Upper lobe of left lung (tissue), 6 donors: ENCODE measurements at regions not wholly inside any gene's neighbourhood (a gene's known extent, or its start where the extent isn't known, plus 50 kb on each side); places are given as distances from the start of the nearest gene placed in this dataset.

Source experiments
- ATAC-seq, 2 donors: fragments of 200-7000 bp; cut with Tn5 transposase; one replicate each; pipeline ENCODE4 v1.9.1; 2022; ENCODE audit warnings: mild to moderate bottlenecking in 2 of 2, moderate library complexity in 2 of 2; ENCODE audit not compliant: low FRiP score in 2 of 2
- DNase-seq, 2 donors: peaks; one replicate each; pipeline ENCODE4 v3.0.0-alpha.2; 2019 to 2020
- H3K27ac ChIP-seq, 4 donors: fragments of 200-600 bp; sonication (generic); one replicate each; pipeline ENCODE4 v1.5.1; 2016 to 2019
- H3K27me3 ChIP-seq, 4 donors: fragments of 200-600 bp; sonication (generic); one replicate each; pipeline ENCODE4 v1.5.1; 2017 to 2019
- H3K36me3 ChIP-seq, 4 donors: fragments of 200-600 bp; sonication (generic); one replicate each; pipeline ENCODE4 v1.5.1; 2016 to 2019
- H3K4me1 ChIP-seq, 4 donors: fragments of 200-600 bp; sonication (generic); one replicate each; pipeline ENCODE4 v1.5.1; 2018 to 2019
- H3K4me3 ChIP-seq, 4 donors: fragments of 200-600 bp; sonication (generic); one replicate each; pipeline ENCODE4 v1.5.1; 2017 to 2019; ENCODE audit warnings: mild to moderate bottlenecking in 2 of 4, moderate library complexity in 1 of 4
- H3K9me3 ChIP-seq, 4 donors: fragments of 200-600 bp; sonication (generic); one replicate each; pipeline ENCODE4 v1.5.1; 2018 to 2019
- EP300 ChIP-seq, 4 donors: sonication (generic); formaldehyde crosslinking; IDR thresholded peaks; one replicate each; pipeline ENCODE4 v1.5.1; 2017; ENCODE audit warnings: antibody characterized with exemption in 4 of 4, control low read depth in 2 of 4
- POLR2A ChIP-seq, 4 donors: fragments of 450-650 bp; IDR thresholded peaks; one replicate each; pipeline ENCODE4 v1.5.1; 2016 to 2017; ENCODE audit warnings: antibody characterized with exemption in 4 of 4, mild to moderate bottlenecking in 2 of 4
- POLR2AphosphoS5 ChIP-seq, 2 donors: sonication (generic); formaldehyde crosslinking; IDR thresholded peaks; one replicate each; pipeline ENCODE4 v1.5.1; 2017; ENCODE audit warnings: antibody characterized with exemption in 2 of 2
- WGBS, 2 donors: methylation state at CpG; one replicate each; pipeline ENCODE4 v1.1.5; 2017 to 2018; 5-methylcytosine and 5-hydroxymethylcytosine counted together
- TF ChIP-seq, protein P1 (sequence below), 6 experiments: fragments of 450-650 bp in 4 of 6; fragments of 200-600 bp in 2 of 6; sonication (generic) in 2 of 6; IDR thresholded peaks; one replicate each; pipeline ENCODE4 v1.5.1; 2016 to 2019; ENCODE audit warnings: antibody characterized with exemption in 6 of 6
- donor health status: DM: no; HTN: no; CAD: no; lungs with moderate emphysema.
- donor health status: DM: no; HTN: yes; CAD: no; lungs with severe emphysema.

GRCh38 chr5:73339711-73340110 lies 108.9 kb downstream of the FOXD1 start:
- Histone ChIP-seq H3K4me3 (no peak overlapping the region), H3K27me3 (peaks cover 0 to 6% (median 2%) of the 10 kb centered on the region in 4 donors), H3K27ac (no peak overlapping the region), H3K4me1 (no peaks in the 10 kb centered on the region), H3K36me3 (no peaks in the 10 kb centered on the region), H3K9me3 (peaks cover 0 to 3% (median under 1%) of the 10 kb centered on the region in 4 donors)
- DNase-seq (no peak), ATAC-seq (no peak)
- TF ChIP-seq POLR2AphosphoS5 (IDR thresholded peaks at IDR 0.05): no peak
- TF ChIP-seq, protein P1, sequence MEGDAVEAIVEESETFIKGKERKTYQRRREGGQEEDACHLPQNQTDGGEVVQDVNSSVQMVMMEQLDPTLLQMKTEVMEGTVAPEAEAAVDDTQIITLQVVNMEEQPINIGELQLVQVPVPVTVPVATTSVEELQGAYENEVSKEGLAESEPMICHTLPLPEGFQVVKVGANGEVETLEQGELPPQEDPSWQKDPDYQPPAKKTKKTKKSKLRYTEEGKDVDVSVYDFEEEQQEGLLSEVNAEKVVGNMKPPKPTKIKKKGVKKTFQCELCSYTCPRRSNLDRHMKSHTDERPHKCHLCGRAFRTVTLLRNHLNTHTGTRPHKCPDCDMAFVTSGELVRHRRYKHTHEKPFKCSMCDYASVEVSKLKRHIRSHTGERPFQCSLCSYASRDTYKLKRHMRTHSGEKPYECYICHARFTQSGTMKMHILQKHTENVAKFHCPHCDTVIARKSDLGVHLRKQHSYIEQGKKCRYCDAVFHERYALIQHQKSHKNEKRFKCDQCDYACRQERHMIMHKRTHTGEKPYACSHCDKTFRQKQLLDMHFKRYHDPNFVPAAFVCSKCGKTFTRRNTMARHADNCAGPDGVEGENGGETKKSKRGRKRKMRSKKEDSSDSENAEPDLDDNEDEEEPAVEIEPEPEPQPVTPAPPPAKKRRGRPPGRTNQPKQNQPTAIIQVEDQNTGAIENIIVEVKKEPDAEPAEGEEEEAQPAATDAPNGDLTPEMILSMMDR (IDR thresholded peaks at IDR 0.05): no peak
- 92 to 93% methylated on average over 4 of the region's 4 CpGs for WGBS, 2 donors

DNA sequence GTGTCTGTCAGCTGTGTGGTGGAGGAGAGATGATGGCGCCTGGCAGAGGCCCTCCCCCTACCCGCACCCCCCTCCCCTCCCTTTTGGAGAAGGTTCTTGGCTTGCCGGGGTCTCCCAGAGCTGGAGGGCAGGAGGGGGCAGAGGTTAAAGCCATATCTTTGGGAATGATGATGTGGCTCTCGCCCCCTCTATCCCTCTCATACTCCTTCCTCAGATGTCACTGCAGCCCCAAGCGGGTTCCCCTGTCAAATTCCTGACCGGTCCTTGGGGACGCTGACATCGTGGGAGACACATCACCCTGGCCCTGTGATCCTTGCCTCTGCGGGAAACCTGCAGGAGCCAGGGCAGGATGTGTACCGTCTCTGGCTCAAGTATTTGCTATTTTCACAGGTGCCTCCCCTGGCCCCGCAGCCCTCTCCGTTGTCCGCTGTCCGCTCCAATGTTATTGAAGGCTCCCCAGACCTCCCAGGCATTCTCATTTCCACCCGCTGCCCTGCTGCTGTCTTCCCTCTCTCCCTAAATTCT lies 109.5 kb downstream of the FOXD1 start:
- Histone ChIP-seq H3K27ac (no peak overlapping the region), H3K36me3 (no peaks in the 10 kb centered on the region), H3K27me3 (peaks cover 0 to 6% (median 2%) of the 10 kb centered on the region in 4 donors), H3K4me3 (no peak overlapping the region), H3K9me3 (peaks cover 0 to 3% (median 0%) of the 10 kb centered on the region in 4 donors), H3K4me1 (no peaks in the 10 kb centered on the region)
- TF ChIP-seq POLR2A (IDR thresholded peaks at IDR 0.05) (no peak), POLR2AphosphoS5 (IDR thresholded peaks at IDR 0.05) (no peak), EP300 (IDR thresholded peaks at IDR 0.05) (no peak)
- TF ChIP-seq, protein P1 (IDR thresholded peaks at IDR 0.05): no peak
- DNase-seq (peak in 1 of 2 donors; percentile 18), ATAC-seq (no peak)
- WGBS, 2 donors: 52% methylated on average over 14 of the region's 15 CpGs

DNA sequence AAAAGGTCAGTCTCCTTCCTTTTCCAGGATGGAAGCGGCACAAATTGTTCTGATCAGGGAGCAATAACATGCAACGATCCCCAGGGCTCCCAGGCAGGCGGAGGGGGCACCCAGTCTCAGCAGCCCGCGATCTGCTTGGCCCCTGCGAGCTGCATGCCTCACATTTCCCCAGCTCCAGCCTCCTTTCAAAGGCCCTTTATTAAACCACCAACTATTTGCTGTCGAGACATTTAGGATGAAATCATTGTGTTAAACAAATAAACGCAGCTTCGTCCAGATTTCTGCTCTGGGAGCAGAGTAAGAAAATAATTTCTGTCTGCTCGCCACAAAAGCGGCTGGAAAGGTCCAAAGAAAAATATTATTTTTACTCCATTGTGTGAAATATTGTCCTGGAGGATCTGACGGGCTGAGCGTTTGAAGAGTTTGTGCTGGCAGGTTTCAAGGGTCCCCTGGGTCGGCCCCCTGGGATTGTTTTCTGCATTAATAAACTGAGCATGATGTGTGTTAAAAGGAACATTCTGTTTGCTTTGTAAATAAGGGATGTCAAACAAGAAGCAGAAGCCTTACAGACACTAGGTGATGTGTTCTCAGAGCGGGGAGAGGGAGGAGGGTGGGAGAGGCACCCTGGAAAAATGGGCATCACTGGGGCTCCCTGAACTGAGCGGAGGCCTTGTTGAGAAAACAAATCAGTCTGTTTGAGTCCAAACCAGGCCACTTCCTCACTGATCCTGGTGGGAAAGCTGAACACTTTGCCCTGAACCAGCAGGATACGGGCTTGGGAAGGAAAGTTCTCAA lies 110.1 kb downstream of the FOXD1 start:
- peak in 1 of 2 donors; percentile 40 for DNase-seq
- no peak overlapping the region for H3K4me3 ChIP-seq
- TF ChIP-seq POLR2AphosphoS5 (IDR thresholded peaks at IDR 0.05) (no peak), POLR2A (IDR thresholded peaks at IDR 0.05) (no peak), EP300 (IDR thresholded peaks at IDR 0.05) (no peak)
- TF ChIP-seq, protein P1 (IDR thresholded peaks at IDR 0.05): no peak
- no peak for ATAC-seq
- H3K36me3 ChIP-seq: no peaks in the 10 kb centered on the region
- H3K9me3 ChIP-seq: peaks cover 0 to 3% (median 0%) of the 10 kb centered on the region in 4 donors
- no peaks in the 10 kb centered on the region for H3K4me1 ChIP-seq
- WGBS, 2 donors: 43 to 49% methylated on average over 16 to 17 of the region's 17 CpGs
- no peak overlapping the region for H3K27ac ChIP-seq
- peaks cover 0 to 6% (median 2%) of the 10 kb centered on the region in 4 donors for H3K27me3 ChIP-seq

DNA sequence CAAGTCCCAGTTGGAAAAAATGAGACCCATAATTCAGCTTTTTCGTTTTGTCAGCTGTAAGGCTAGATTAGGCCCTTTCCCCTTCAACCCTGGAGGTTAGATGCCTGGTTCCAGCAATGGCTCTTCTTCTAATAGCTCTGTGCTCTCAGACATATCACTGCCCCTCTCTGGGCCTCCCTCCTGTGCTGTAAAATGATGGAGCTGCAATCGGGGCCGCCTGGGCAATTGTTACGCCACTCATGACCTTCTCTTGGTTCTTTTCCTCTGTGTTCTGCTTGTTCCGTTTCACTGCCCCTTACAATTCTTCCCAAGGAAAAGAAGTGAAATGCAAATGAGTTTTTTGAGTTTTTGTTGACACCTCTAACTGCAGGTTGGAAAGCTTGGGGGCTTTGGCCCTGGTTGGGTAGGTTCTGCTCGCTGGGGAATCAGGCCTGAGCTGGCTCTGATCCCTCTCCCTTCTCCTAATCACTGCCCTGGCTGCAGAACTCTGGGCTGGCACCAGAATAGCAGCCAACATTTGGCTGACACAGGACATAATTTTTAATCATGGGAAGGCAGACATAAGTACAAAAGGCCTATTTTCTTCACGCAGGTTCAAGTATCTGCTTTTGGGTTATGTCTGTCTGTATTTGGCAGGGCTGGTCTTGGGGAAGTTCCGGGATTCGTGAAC lies 110.9 kb downstream of the FOXD1 start:
- 64 to 67% methylated on average over 8 to 9 of the region's 9 CpGs for WGBS, 2 donors
- Histone ChIP-seq H3K4me3 (no peak overlapping the region), H3K9me3 (peaks cover 0 to 3% (median 0%) of the 10 kb centered on the region in 4 donors), H3K27me3 (peaks cover 0 to 6% (median 2%) of the 10 kb centered on the region in 4 donors), H3K27ac (no peak overlapping the region), H3K4me1 (no peaks in the 10 kb centered on the region), H3K36me3 (no peaks in the 10 kb centered on the region)
- DNase-seq: no peak
- TF ChIP-seq POLR2A (IDR thresholded peaks at IDR 0.05): no peak
- no peak for TF ChIP-seq EP300 (IDR thresholded peaks at IDR 0.05)
- TF ChIP-seq, protein P1 (IDR thresholded peaks at IDR 0.05): no peak
- TF ChIP-seq POLR2AphosphoS5 (IDR thresholded peaks at IDR 0.05): no peak
- no peak for ATAC-seq
